ENCODE measurements at regions not wholly inside any gene's neighbourhood (a gene's known extent, or its start where the extent isn't known, plus 50 kb on each side); places are given as distances from the start of the nearest gene placed in this dataset.

DNA sequence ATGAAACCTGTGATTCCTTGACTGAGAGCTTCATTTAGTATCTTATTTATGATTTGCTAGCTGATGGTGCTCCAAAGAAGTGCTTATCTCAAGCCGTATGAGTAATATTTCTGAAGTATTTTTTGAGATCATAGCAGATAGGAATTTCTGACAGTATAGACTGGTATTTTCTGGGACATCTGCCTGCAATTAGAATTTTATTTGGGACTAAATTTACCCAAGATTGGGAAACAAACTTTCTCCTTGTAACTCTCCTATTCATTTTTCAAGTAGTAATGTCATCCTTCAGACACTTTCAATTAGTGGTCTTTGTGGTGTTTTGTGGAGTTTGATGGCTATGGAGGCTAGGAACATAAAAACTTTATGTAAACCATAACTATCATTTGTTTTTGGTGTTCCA lies 597.2 kb upstream of the ZP4 start:
- peaks cover 26% of the 10 kb centered on the region for H3K4me1 Mint-ChIP-seq (ENCODE audit: low read depth)
- no peak for DNase-seq (ENCODE audit: low spot score)
- H3K9me3 Mint-ChIP-seq (ENCODE audit: low read depth) = no peaks in the 10 kb centered on the region
- H3K36me3 Mint-ChIP-seq (ENCODE audit: low read depth) = no peaks in the 10 kb centered on the region
- no peak overlapping the region for H3K4me3 Mint-ChIP-seq (ENCODE audit: unreplicated experiment)
- TF ChIP-seq, protein P1, sequence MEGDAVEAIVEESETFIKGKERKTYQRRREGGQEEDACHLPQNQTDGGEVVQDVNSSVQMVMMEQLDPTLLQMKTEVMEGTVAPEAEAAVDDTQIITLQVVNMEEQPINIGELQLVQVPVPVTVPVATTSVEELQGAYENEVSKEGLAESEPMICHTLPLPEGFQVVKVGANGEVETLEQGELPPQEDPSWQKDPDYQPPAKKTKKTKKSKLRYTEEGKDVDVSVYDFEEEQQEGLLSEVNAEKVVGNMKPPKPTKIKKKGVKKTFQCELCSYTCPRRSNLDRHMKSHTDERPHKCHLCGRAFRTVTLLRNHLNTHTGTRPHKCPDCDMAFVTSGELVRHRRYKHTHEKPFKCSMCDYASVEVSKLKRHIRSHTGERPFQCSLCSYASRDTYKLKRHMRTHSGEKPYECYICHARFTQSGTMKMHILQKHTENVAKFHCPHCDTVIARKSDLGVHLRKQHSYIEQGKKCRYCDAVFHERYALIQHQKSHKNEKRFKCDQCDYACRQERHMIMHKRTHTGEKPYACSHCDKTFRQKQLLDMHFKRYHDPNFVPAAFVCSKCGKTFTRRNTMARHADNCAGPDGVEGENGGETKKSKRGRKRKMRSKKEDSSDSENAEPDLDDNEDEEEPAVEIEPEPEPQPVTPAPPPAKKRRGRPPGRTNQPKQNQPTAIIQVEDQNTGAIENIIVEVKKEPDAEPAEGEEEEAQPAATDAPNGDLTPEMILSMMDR (IDR thresholded peaks at IDR 0.05) = no peak
- H3K27me3 Mint-ChIP-seq (ENCODE audit: low read depth) = no peaks in the 10 kb centered on the region
- no peak overlapping the region for H3K27ac Mint-ChIP-seq (ENCODE audit: unreplicated experiment)

DNA sequence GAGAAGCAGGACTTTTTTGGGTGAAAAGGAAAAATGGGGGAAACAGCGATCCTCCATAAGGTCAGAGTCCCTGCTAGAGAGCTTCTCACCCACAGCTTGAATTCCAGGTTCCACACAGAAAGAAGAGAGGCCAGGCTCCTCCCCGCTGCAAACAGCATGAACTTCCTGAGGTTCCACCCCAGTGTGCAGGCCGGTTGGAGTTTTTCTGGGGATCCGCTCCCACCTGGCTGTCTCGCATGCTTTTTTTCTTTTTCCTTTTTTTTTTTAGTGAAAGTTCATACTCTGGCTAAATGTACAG lies 595.1 kb upstream of the ZP4 start:
- H3K9me3 Mint-ChIP-seq (ENCODE audit: low read depth) = no peaks in the 10 kb centered on the region
- peak overlapping the region; percentile 86 for H3K4me3 Mint-ChIP-seq (ENCODE audit: unreplicated experiment)
- TF ChIP-seq, protein P1 (IDR thresholded peaks at IDR 0.05) = no peak
- DNase-seq (ENCODE audit: low spot score) = no peak
- H3K27me3 Mint-ChIP-seq (ENCODE audit: low read depth) = no peaks in the 10 kb centered on the region
- no peaks in the 10 kb centered on the region for H3K36me3 Mint-ChIP-seq (ENCODE audit: low read depth)
- peak overlapping the region; percentile 93 for H3K27ac Mint-ChIP-seq (ENCODE audit: unreplicated experiment)
- peaks cover 38% of the 10 kb centered on the region for H3K4me1 Mint-ChIP-seq (ENCODE audit: low read depth)

DNA sequence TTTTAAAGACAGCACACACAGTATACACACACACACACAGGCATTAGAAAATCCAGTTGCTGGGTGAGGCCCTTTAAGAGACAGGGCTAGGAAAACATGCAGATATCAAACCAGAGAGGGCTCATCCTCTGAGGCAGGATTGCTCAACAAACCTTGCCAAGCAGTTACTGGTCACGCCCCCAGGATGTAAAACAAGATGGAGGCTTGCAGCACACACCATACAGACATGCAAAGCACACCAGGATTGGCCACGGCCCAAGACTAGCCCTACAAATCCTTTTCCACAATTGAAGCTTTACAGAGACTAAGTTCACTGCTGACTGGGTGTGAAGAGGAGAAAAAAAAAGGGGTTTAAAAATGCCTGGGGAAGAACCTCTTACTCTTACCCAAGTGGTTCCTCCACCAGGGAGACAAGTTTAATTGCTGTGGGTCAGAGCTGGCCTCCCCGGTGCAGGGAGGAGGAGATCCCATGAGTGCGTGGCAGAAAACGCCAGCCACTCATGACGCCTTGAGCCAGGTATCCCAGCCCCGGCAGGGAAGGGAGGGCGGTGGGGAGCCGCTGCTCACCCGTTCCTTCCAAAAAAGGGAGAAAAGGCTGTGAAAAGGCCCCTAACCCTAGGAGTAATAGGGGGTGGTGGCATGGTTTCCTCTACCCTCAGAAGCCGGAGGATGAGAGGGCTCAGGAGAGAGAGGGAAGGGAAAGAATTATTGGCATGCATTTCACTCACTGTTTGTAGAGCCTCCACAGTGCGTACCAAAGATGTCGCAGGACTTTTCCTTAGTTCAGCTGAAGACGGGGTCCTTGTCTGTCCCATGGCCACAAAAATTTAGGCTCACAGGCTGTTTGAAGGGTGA lies 594.6 kb upstream of the ZP4 start:
- H3K27ac Mint-ChIP-seq (ENCODE audit: unreplicated experiment) = peak overlapping the region; percentile 93
- H3K9me3 Mint-ChIP-seq (ENCODE audit: low read depth) = no peaks in the 10 kb centered on the region
- TF ChIP-seq, protein P1 (IDR thresholded peaks at IDR 0.05) = no peak
- H3K27me3 Mint-ChIP-seq (ENCODE audit: low read depth) = no peaks in the 10 kb centered on the region
- H3K36me3 Mint-ChIP-seq (ENCODE audit: low read depth) = no peaks in the 10 kb centered on the region
- peak overlapping the region; percentile 86 for H3K4me3 Mint-ChIP-seq (ENCODE audit: unreplicated experiment)
- peaks cover 40% of the 10 kb centered on the region for H3K4me1 Mint-ChIP-seq (ENCODE audit: low read depth)
- DNase-seq (ENCODE audit: low spot score) = no peak

DNA sequence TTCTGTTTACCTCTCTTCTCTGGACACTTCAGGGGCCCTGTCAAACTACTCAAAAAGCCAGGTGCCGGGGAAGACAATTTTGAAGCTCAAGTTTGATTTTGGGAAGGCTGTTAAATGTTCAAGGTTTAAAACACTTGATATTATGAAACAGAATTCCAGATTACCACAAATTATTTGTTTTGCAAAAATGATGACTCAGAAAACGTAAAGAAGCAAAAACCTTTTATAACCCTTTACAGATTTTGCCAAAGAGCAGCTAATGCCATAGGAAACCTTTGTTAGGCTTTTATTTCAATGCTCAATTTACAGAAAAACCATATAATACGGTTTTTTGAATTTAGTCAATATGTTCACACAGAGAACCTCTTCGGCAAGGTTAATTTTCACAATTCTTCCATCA lies 593.4 kb upstream of the ZP4 start:
- Mint-ChIP-seq H3K9me3 (ENCODE audit: low read depth) (no peaks in the 10 kb centered on the region), H3K27me3 (ENCODE audit: low read depth) (no peaks in the 10 kb centered on the region), H3K4me3 (ENCODE audit: unreplicated experiment) (peak overlapping the region; percentile 86), H3K4me1 (ENCODE audit: low read depth) (peaks cover 47% of the 10 kb centered on the region), H3K27ac (ENCODE audit: unreplicated experiment) (peak overlapping the region; percentile 93), H3K36me3 (ENCODE audit: low read depth) (no peaks in the 10 kb centered on the region)
- TF ChIP-seq, protein P1 (IDR thresholded peaks at IDR 0.05) = no peak
- DNase-seq (ENCODE audit: low spot score) = no peak

DNA sequence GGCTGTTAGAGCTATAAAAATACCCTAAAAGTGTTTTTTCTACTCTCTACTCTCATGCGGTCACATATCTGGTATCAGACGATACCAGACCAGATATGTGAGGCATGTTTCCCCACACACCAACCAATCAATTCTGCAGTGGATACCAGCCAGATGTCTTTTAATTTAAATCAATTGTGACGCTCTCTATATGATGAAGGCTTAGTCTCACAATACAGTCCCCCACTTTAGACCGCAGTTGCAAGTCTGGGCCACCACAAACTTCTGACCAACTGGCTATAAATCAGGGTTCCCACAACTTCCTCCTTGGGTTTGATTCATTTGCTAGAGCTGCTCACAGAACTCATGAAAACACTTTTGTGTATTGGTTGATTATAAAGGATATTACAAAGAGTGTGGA lies 586.1 kb upstream of the ZP4 start:
- H3K27me3 Mint-ChIP-seq (ENCODE audit: low read depth) = no peaks in the 10 kb centered on the region
- H3K36me3 Mint-ChIP-seq (ENCODE audit: low read depth) = no peaks in the 10 kb centered on the region
- H3K4me1 Mint-ChIP-seq (ENCODE audit: low read depth) = peaks cover 22% of the 10 kb centered on the region
- no peaks in the 10 kb centered on the region for H3K9me3 Mint-ChIP-seq (ENCODE audit: low read depth)
- TF ChIP-seq, protein P1 (IDR thresholded peaks at IDR 0.05) = no peak
- DNase-seq (ENCODE audit: low spot score) = no peak
- no peak overlapping the region for H3K4me3 Mint-ChIP-seq (ENCODE audit: unreplicated experiment)
- H3K27ac Mint-ChIP-seq (ENCODE audit: unreplicated experiment) = no peak overlapping the region

Measured in chondrocyte (in vitro differentiated cells).